Caco-2 (cell line): ENCODE measurements at regions not wholly inside any gene's neighbourhood (a gene's known extent, or its start where the extent isn't known, plus 50 kb on each side); places are given as distances from the start of the nearest gene placed in this dataset.

Experiments
- BruUV-seq: library from RNA; stranded (reverse); fragments of 400-500 nt; replicated peaks from 2 replicates; lab custom pipeline; 2021; lab: Mats Ljungman, UMichigan
- CTCF ChIA-PET: fragments of 300-600 bp; sonication (Branson Sonifier 250); formaldehyde crosslinking; loops from one replicate; lab custom pipeline; 2022; ENCODE audit warnings: antibody characterized with exemption; lab: Charles Lee
- POLR2A ChIA-PET: fragments of 300-600 bp; sonication (Branson Sonifier 250); formaldehyde crosslinking; loops from one replicate; lab custom pipeline; 2022; ENCODE audit warnings: antibody characterized with exemption; lab: Charles Lee
- DNase-seq, 2 experiments: peaks; one replicate each; pipeline versions ENCODE4 v3.0.0 to v3.0.0-alpha.2; 2020 to 2022
- H3K27me3 ChIP-seq: replicated peaks from 2 replicates; pipeline ENCODE4 v1.6.0; 2011; ENCODE audit warnings: low read length; ENCODE audit not compliant: control insufficient read depth, insufficient read depth
- H3K36me3 ChIP-seq: 2 replicates; pipeline ENCODE4 v1.5.1; 2011; ENCODE audit warnings: low read length; ENCODE audit not compliant: control insufficient read depth, insufficient read depth
- H3K4me1 ChIP-seq: fragments of 250-450 bp; sonication (Bioruptor Pico); 2 replicates; pipeline ENCODE4 v1.5.1; 2020; ENCODE audit warnings: mild to moderate bottlenecking
- H3K4me3 ChIP-seq: 2 replicates; pipeline ENCODE4 v1.5.1; 2011; ENCODE audit warnings: low read depth, mild to moderate bottlenecking, control low read depth, low read length
- H3K9me3 ChIP-seq: fragments of 250-450 bp; sonication (Bioruptor Pico); 2 replicates; pipeline ENCODE4 v1.5.1; 2020; ENCODE audit warnings: mild to moderate bottlenecking, moderate library complexity
- H3K27ac Mint-ChIP-seq: one replicate; pipeline ENCODE4 v1.8.0; 2022; ENCODE audit warnings: mixed read lengths; ENCODE audit not compliant: unreplicated experiment
- H3K27me3 Mint-ChIP-seq: one replicate; pipeline ENCODE4 v1.8.0; 2022; ENCODE audit warnings: mixed read lengths; ENCODE audit not compliant: insufficient read depth, unreplicated experiment
- H3K36me3 Mint-ChIP-seq: one replicate; pipeline ENCODE4 v1.8.0; 2022; ENCODE audit warnings: mild to moderate bottlenecking, mixed read lengths; ENCODE audit not compliant: insufficient read depth, unreplicated experiment
- H3K4me1 Mint-ChIP-seq: one replicate; pipeline ENCODE4 v1.8.0; 2022; ENCODE audit warnings: low read depth, mixed read lengths; ENCODE audit not compliant: unreplicated experiment
- H3K4me3 Mint-ChIP-seq: one replicate; pipeline ENCODE4 v1.8.0; 2022; ENCODE audit warnings: mild to moderate bottlenecking, moderate library complexity, mixed read lengths; ENCODE audit not compliant: unreplicated experiment
- H3K9me3 Mint-ChIP-seq: one replicate; pipeline ENCODE4 v1.8.0; 2022; ENCODE audit warnings: mixed read lengths; ENCODE audit not compliant: unreplicated experiment
- intact Hi-C: fragments of 100-400 bp; cut with micrococcal nuclease; formaldehyde crosslinking; loops from one replicate; pipeline ENCODE4 v1.10.0; 2022; ENCODE audit not compliant: unreplicated experiment
- TF ChIP-seq, protein P1 (sequence below), 2 experiments: fragments of 200-600 bp in 1 of 2; IDR thresholded peaks; 1 replicate in 1 of 2; 2 replicates in 1 of 2; pipeline versions ENCODE4 v1.5.1 to v1.8.0; 2011 to 2022; ENCODE audit warnings: antibody characterized with exemption in 1 of 2, control low read depth in 1 of 2, inconsistent platforms in 1 of 2, low read depth in 1 of 2, low read length in 1 of 2, mild to moderate bottlenecking in 1 of 2, moderate library complexity in 1 of 2; ENCODE audit not compliant: insufficient read depth in 1 of 2, severe bottlenecking in 1 of 2, unreplicated experiment in 1 of 2

- no peaks in the 10 kb centered on the region for H3K27me3 Mint-ChIP-seq
- no peaks in the 10 kb centered on the region for H3K9me3 Mint-ChIP-seq
- no TSS peak for BruUV-seq
- ChIA-PET CTCF (no interaction called here), POLR2A (interaction anchor here (0.6 kb wide), 1 partner anchor 69 kb away, joined by 5 read pairs; no protein-coding TSS in a partner anchor)
- H3K27me3 ChIP-seq: no peaks in the 10 kb centered on the region
- H3K36me3 Mint-ChIP-seq: no peaks in the 10 kb centered on the region
- H3K27ac Mint-ChIP-seq: no peak overlapping the region
- H3K9me3 ChIP-seq: peaks cover 3% of the 10 kb centered on the region; the same call in 1 of the 2 replicates
- H3K4me1 Mint-ChIP-seq: peaks cover 9% of the 10 kb centered on the region
- intact Hi-C loops: loop anchor here (10.0 kb wide), 1 partner anchor 722 kb away; no protein-coding TSS in a partner anchor
- H3K36me3 ChIP-seq: no peaks in the 10 kb centered on the region
- TF ChIP-seq, protein P1, sequence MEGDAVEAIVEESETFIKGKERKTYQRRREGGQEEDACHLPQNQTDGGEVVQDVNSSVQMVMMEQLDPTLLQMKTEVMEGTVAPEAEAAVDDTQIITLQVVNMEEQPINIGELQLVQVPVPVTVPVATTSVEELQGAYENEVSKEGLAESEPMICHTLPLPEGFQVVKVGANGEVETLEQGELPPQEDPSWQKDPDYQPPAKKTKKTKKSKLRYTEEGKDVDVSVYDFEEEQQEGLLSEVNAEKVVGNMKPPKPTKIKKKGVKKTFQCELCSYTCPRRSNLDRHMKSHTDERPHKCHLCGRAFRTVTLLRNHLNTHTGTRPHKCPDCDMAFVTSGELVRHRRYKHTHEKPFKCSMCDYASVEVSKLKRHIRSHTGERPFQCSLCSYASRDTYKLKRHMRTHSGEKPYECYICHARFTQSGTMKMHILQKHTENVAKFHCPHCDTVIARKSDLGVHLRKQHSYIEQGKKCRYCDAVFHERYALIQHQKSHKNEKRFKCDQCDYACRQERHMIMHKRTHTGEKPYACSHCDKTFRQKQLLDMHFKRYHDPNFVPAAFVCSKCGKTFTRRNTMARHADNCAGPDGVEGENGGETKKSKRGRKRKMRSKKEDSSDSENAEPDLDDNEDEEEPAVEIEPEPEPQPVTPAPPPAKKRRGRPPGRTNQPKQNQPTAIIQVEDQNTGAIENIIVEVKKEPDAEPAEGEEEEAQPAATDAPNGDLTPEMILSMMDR (IDR thresholded peaks at IDR 0.05; ENCODE audit: insufficient read depth in 1 of 2, low read depth in 1 of 2, low read length in 1 of 2, severe bottlenecking in 1 of 2, unreplicated experiment in 1 of 2): no peak
- H3K4me3 Mint-ChIP-seq: no peak overlapping the region
- no peak overlapping the region for H3K4me3 ChIP-seq
- H3K4me1 ChIP-seq: 0 out of 2 replicates have a peak, but pooled peaks cover 6% of the 10 kb centered on the region
- no peak for DNase-seq
These were observed 92.1 kb downstream of the MYCN start for GRCh38 chr2:16032282-16033031.

GRCh38 chr2:16031848-16032159 lies 91.5 kb downstream of the MYCN start:
- no peaks in the 10 kb centered on the region for H3K9me3 Mint-ChIP-seq
- no TSS peak for BruUV-seq
- ChIA-PET CTCF (no interaction called here), POLR2A (interaction anchor here (0.6 kb wide), 1 partner anchor 70 kb away, joined by 5 read pairs; no protein-coding TSS in a partner anchor)
- H3K27ac Mint-ChIP-seq: no peak overlapping the region
- intact Hi-C loops: loop anchor here (2.0 to 10.0 kb wide), 2 partner anchors 91 to 723 kb away; partner anchors contain the start of gene MYCN
- Histone ChIP-seq H3K4me1 (0 out of 2 replicates have a peak, but pooled peaks cover 6% of the 10 kb centered on the region), H3K9me3 (peaks cover 3% of the 10 kb centered on the region; the same call in 1 of the 2 replicates), H3K36me3 (no peaks in the 10 kb centered on the region), H3K27me3 (no peaks in the 10 kb centered on the region), H3K4me3 (no peak overlapping the region)
- TF ChIP-seq, protein P1 (IDR thresholded peaks at IDR 0.05; ENCODE audit: insufficient read depth in 1 of 2, low read depth in 1 of 2, low read length in 1 of 2, severe bottlenecking in 1 of 2, unreplicated experiment in 1 of 2): no peak
- peaks cover 9% of the 10 kb centered on the region for H3K4me1 Mint-ChIP-seq
- no peak for DNase-seq
- no peaks in the 10 kb centered on the region for H3K36me3 Mint-ChIP-seq
- no peaks in the 10 kb centered on the region for H3K27me3 Mint-ChIP-seq
- H3K4me3 Mint-ChIP-seq: no peak overlapping the region

DNA sequence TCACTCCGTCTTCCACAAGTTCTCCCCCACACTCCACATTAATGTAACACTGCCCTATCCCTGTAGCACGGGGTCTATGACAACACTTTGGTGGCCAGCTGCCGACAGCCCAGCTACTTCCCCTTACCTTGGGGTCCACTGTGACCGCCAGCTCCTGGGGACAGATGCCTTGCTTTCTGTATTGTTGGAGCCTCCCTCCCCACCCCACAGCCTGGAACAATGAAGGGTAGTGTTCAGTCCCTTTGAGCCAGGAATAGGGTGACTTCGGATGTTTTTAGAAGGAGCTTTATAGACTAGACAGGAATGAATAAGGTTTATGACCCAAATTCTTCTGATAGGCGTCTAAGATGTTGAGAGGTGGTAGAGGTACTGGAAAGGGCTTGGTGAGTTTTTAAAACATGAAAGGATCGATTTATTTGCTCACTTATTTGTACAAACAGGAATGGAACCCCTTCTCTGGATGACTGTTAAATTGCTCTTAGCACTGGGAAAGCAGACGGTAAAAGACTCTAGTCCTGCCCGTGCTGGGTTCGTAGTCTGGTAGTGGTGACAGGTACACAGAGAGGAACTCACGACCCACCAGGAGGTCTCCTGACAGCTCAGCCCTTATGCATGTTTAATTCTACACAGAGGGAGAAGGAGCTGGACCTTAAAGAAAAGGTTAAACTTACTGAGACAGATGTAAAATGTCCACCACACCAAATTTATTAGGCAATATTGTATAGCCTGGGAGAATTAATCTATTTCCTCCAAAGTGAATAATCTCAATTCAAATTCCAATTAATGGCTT lies 90.9 kb downstream of the MYCN start:
- no peak overlapping the region for H3K4me3 Mint-ChIP-seq
- Histone ChIP-seq H3K27me3 (no peaks in the 10 kb centered on the region), H3K36me3 (no peaks in the 10 kb centered on the region), H3K9me3 (peaks cover 3% of the 10 kb centered on the region; the same call in 1 of the 2 replicates), H3K4me1 (0 out of 2 replicates have a peak, but pooled peaks cover 6% of the 10 kb centered on the region), H3K4me3 (no peak overlapping the region)
- H3K4me1 Mint-ChIP-seq: peaks cover 9% of the 10 kb centered on the region
- no peaks in the 10 kb centered on the region for H3K36me3 Mint-ChIP-seq
- no peaks in the 10 kb centered on the region for H3K9me3 Mint-ChIP-seq
- peak overlapping the region; percentile 34 for H3K27ac Mint-ChIP-seq
- intact Hi-C loops: loop anchor here (2.0 to 10.0 kb wide), 2 partner anchors 90 to 724 kb away; partner anchors contain the start of gene MYCN
- DNase-seq: no peak
- ChIA-PET CTCF (no interaction called here), POLR2A (no interaction called here)
- H3K27me3 Mint-ChIP-seq: no peaks in the 10 kb centered on the region
- BruUV-seq: no TSS peak
- TF ChIP-seq, protein P1 (IDR thresholded peaks at IDR 0.05; ENCODE audit: insufficient read depth in 1 of 2, low read depth in 1 of 2, low read length in 1 of 2, severe bottlenecking in 1 of 2, unreplicated experiment in 1 of 2): no peak
